Spleen (tissue), 3 donors: ENCODE measurements at regions not wholly inside any gene's neighbourhood (a gene's known extent, or its start where the extent isn't known, plus 50 kb on each side); places are given as distances from the start of the nearest gene placed in this dataset.

Source experiments
- POLR2A ChIP-seq, 3 donors: fragments of 450-650 bp; IDR thresholded peaks; one replicate each; pipeline ENCODE4 v1.5.1; 2017; ENCODE audit warnings: antibody characterized with exemption in 3 of 3, mild to moderate bottlenecking in 1 of 3
- POLR2AphosphoS5 ChIP-seq, 3 donors: sonication (generic); formaldehyde crosslinking; IDR thresholded peaks; one replicate each; pipeline ENCODE4 v1.5.1; 2017; ENCODE audit warnings: antibody characterized with exemption in 3 of 3

DNA sequence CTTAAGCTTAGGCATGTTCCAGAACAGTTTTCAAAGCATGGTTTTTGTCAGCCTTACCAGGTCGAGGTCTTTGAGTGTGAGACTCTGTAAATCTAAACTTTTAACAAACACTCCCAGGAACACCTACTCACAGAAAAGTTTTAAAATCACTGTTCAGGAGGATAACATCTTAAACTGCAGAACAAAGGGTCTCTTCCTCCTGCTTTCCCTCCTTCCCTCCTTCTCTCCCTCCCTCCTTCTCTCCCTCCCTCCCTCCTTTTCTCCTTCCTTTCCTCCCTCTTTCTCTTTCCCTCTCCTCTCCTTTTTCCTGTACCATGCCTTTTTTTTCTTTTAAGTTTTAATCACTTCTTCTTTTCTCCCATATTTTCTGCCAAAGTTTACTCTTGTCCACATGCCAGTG is 153.5 kb upstream of the MAF start:
- TF ChIP-seq POLR2AphosphoS5 (IDR thresholded peaks at IDR 0.05), result no peak
- TF ChIP-seq POLR2A (IDR thresholded peaks at IDR 0.05), result no peak
